Neural cell (in vitro differentiated cells): ENCODE measurements at regions not wholly inside any gene's neighbourhood (a gene's known extent, or its start where the extent isn't known, plus 50 kb on each side); places are given as distances from the start of the nearest gene placed in this dataset.

Experiments
- H2AFZ ChIP-seq: fragments of 200-600, 300-800 bp; sonication (generic), shearing (Covaris generic); 2 replicates; pipeline ENCODE4 v1.6.0; 2014; ENCODE audit warnings: low read depth, mild to moderate bottlenecking, antibody characterized with exemption, low read length, moderate library complexity
- H3F3A ChIP-seq: fragments of 200-600 bp; shearing (Covaris generic); 2 replicates; pipeline ENCODE4 v1.6.1; 2016; ENCODE audit warnings: mild to moderate bottlenecking, moderate library complexity, mixed read lengths, antibody characterized with exemption, low read length; ENCODE audit not compliant: insufficient read depth, poor library complexity, severe bottlenecking
- H3K27ac ChIP-seq: fragments of 200-600, 300-800 bp; sonication (generic), shearing (Covaris generic); 2 replicates; pipeline ENCODE4 v1.5.1; 2014; ENCODE audit warnings: mild to moderate bottlenecking, low read length, moderate library complexity
- H3K27me3 ChIP-seq: fragments of 300-800, 200-600 bp; sonication (generic), shearing (Covaris generic); 2 replicates; pipeline ENCODE4 v1.6.0; 2014; ENCODE audit warnings: mild to moderate bottlenecking, low read depth, low read length, moderate library complexity; ENCODE audit not compliant: insufficient read depth
- H3K36me3 ChIP-seq: fragments of 300-800, 200-600 bp; sonication (generic), shearing (Covaris generic); 2 replicates; pipeline ENCODE4 v1.5.1; 2014; ENCODE audit warnings: mild to moderate bottlenecking, antibody characterized with exemption, low read length, moderate library complexity; ENCODE audit not compliant: insufficient read depth
- H3K4me2 ChIP-seq: fragments of 300-800, 200-600 bp; sonication (generic), shearing (Covaris generic); 2 replicates; pipeline ENCODE4 v1.6.0; 2014; ENCODE audit warnings: mild to moderate bottlenecking, low read length
- H3K4me3 ChIP-seq: fragments of 300-800, 200-600 bp; sonication (generic), shearing (Covaris generic); 2 replicates; pipeline ENCODE4 v1.5.1; 2014; ENCODE audit warnings: mild to moderate bottlenecking, low read length, moderate library complexity
- H3K79me2 ChIP-seq: fragments of 200-600 bp; shearing (Covaris generic); replicated peaks from 2 replicates; pipeline ENCODE4 v1.6.0; 2014; ENCODE audit warnings: mild to moderate bottlenecking, low read length, moderate library complexity; ENCODE audit not compliant: insufficient read depth
- H3K9ac ChIP-seq: fragments of 300-800, 200-600 bp; sonication (generic), shearing (Covaris generic); 2 replicates; pipeline ENCODE4 v1.6.1; 2016; ENCODE audit warnings: mild to moderate bottlenecking, low read length, mixed read lengths
- H3K9me2 ChIP-seq: fragments of 200-600 bp; shearing (Covaris generic); 2 replicates; pipeline ENCODE4 v1.6.1; 2016; ENCODE audit warnings: mild to moderate bottlenecking, low read length, mixed read lengths; ENCODE audit not compliant: insufficient read depth
- H3K9me3 ChIP-seq: fragments of 200-600, 300-800 bp; sonication (generic), shearing (Covaris generic); 2 replicates; pipeline ENCODE4 v1.6.1; 2016; ENCODE audit warnings: mild to moderate bottlenecking, mixed run types, low read length, moderate library complexity, mixed read lengths
- H4K20me1 ChIP-seq: fragments of 200-600 bp; shearing (Covaris generic); 2 replicates; pipeline ENCODE4 v1.6.1; 2016; ENCODE audit warnings: mild to moderate bottlenecking, mixed run types; ENCODE audit not compliant: insufficient read depth
- EP300 ChIP-seq: fragments of 450-650 bp; conservative IDR thresholded peaks from 2 replicates; pipeline ENCODE4 v1.6.1; 2014; ENCODE audit warnings: antibody characterized with exemption, mild to moderate bottlenecking, moderate library complexity; ENCODE audit not compliant: poor library complexity, severe bottlenecking
- EZH2 ChIP-seq: fragments of 200-600, 300-800 bp; shearing (Covaris generic), sonication (generic); IDR thresholded peaks from 2 replicates; pipeline ENCODE4 v1.6.1; 2014; ENCODE audit warnings: antibody characterized with exemption, low read length, borderline replicate concordance, mild to moderate bottlenecking; ENCODE audit not compliant: insufficient read depth, poor library complexity, severe bottlenecking
- MXI1 ChIP-seq: fragments of 450-650 bp; conservative IDR thresholded peaks from 2 replicates; pipeline ENCODE4 v1.6.1; 2014; ENCODE audit warnings: antibody characterized with exemption, mild to moderate bottlenecking; ENCODE audit not compliant: poor library complexity, severe bottlenecking
- POLR2AphosphoS5 ChIP-seq: IDR thresholded peaks from 2 replicates; pipeline ENCODE4 v1.6.1; 2012
- RAD21 ChIP-seq: fragments of 450-650 bp; conservative IDR thresholded peaks from 2 replicates; pipeline ENCODE4 v1.6.1; 2014; ENCODE audit warnings: antibody characterized with exemption, mild to moderate bottlenecking, moderate library complexity
- REST ChIP-seq: IDR thresholded peaks from 2 replicates; pipeline ENCODE4 v1.6.1; 2012; ENCODE audit warnings: borderline replicate concordance
- SMC3 ChIP-seq: fragments of 450-650 bp; conservative IDR thresholded peaks from 2 replicates; pipeline ENCODE4 v1.6.1; 2014; ENCODE audit warnings: antibody characterized with exemption, mild to moderate bottlenecking, moderate library complexity; ENCODE audit not compliant: poor library complexity
- TAF1 ChIP-seq: IDR thresholded peaks from 2 replicates; pipeline ENCODE4 v1.6.1; 2012; ENCODE audit warnings: low read depth
- TF ChIP-seq, protein P1 (sequence below): fragments of 450-650 bp; IDR thresholded peaks from 2 replicates; pipeline ENCODE4 v1.5.1; 2014; ENCODE audit warnings: antibody characterized with exemption, mild to moderate bottlenecking, moderate library complexity; ENCODE audit not compliant: poor library complexity, severe bottlenecking

GRCh38 chr2:142241016-142241415 is 110.2 kb upstream of the LRP1B start:
- H3K79me2 ChIP-seq = no peaks in the 10 kb centered on the region
- no peaks in the 10 kb centered on the region for H3K36me3 ChIP-seq
- H3K9me2 ChIP-seq = no peaks in the 10 kb centered on the region
- H3K4me3 ChIP-seq = no peak overlapping the region
- no peaks in the 10 kb centered on the region for H3K27me3 ChIP-seq
- no peak overlapping the region for H3K4me2 ChIP-seq
- no peaks in the 10 kb centered on the region for H3F3A ChIP-seq
- H2AFZ ChIP-seq = no peak overlapping the region
- H4K20me1 ChIP-seq = no peaks in the 10 kb centered on the region
- H3K9me3 ChIP-seq = no peaks in the 10 kb centered on the region
- H3K27ac ChIP-seq = no peak overlapping the region
- no peak overlapping the region for H3K9ac ChIP-seq
- TF ChIP-seq MXI1 (no peak), EP300 (no peak), RAD21 (no peak), TAF1 (no peak), EZH2 (no peak), POLR2AphosphoS5 (no peak), SMC3 (no peak), REST (no peak)
- TF ChIP-seq, protein P1, sequence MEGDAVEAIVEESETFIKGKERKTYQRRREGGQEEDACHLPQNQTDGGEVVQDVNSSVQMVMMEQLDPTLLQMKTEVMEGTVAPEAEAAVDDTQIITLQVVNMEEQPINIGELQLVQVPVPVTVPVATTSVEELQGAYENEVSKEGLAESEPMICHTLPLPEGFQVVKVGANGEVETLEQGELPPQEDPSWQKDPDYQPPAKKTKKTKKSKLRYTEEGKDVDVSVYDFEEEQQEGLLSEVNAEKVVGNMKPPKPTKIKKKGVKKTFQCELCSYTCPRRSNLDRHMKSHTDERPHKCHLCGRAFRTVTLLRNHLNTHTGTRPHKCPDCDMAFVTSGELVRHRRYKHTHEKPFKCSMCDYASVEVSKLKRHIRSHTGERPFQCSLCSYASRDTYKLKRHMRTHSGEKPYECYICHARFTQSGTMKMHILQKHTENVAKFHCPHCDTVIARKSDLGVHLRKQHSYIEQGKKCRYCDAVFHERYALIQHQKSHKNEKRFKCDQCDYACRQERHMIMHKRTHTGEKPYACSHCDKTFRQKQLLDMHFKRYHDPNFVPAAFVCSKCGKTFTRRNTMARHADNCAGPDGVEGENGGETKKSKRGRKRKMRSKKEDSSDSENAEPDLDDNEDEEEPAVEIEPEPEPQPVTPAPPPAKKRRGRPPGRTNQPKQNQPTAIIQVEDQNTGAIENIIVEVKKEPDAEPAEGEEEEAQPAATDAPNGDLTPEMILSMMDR = no peak

GRCh38 chr2:142236181-142236580 is 105.4 kb upstream of the LRP1B start:
- H3K4me3 ChIP-seq = no peak overlapping the region
- no peak overlapping the region for H3K4me2 ChIP-seq
- H3K36me3 ChIP-seq = no peaks in the 10 kb centered on the region
- no peaks in the 10 kb centered on the region for H3K9me2 ChIP-seq
- H3K79me2 ChIP-seq = no peaks in the 10 kb centered on the region
- H3K27me3 ChIP-seq = no peaks in the 10 kb centered on the region
- no peaks in the 10 kb centered on the region for H3F3A ChIP-seq
- H3K9ac ChIP-seq = no peak overlapping the region
- H3K9me3 ChIP-seq = no peaks in the 10 kb centered on the region
- H4K20me1 ChIP-seq = no peaks in the 10 kb centered on the region
- H2AFZ ChIP-seq = no peak overlapping the region
- TF ChIP-seq EP300 = no peak
- no peak for TF ChIP-seq RAD21
- TF ChIP-seq SMC3 = no peak
- no peak for TF ChIP-seq MXI1
- no peak for TF ChIP-seq EZH2
- no peak for TF ChIP-seq POLR2AphosphoS5
- TF ChIP-seq, protein P1 = no peak
- no peak for TF ChIP-seq TAF1
- no peak for TF ChIP-seq REST
- H3K27ac ChIP-seq = no peak overlapping the region
